IMR-90 (cell line): ENCODE measurements at regions not wholly inside any gene's neighbourhood (a gene's known extent, or its start where the extent isn't known, plus 50 kb on each side); places are given as distances from the start of the nearest gene placed in this dataset.

Experiments used
- ATAC-seq: fragments of 200-7000 bp; cut with Tn5 transposase; 2 replicates; pipeline ENCODE4 v1.9.1; 2020; ENCODE audit warnings: low read depth, mild to moderate bottlenecking, moderate library complexity
- BruUV-seq: library from RNA; stranded (reverse); fragments of 400-500 nt; replicated peaks from 2 replicates; lab custom pipeline; 2021; lab: Mats Ljungman, UMichigan
- CTCF ChIA-PET: fragments of 300-600 bp; formaldehyde crosslinking; extraction: SDS; loops from one replicate; lab custom pipeline; 2021; ENCODE audit warnings: antibody characterized with exemption; lab: Yijun Ruan, JAX
- POLR2A ChIA-PET: fragments of 300-600 bp; sonication (Branson Sonifier 250); formaldehyde crosslinking; loops from one replicate; lab custom pipeline; 2022; ENCODE audit warnings: antibody characterized with exemption; ENCODE audit not compliant: unreplicated experiment; lab: Charles Lee
- DNase-seq: peaks from one replicate; pipeline ENCODE4 v3.0.0; 2013
- H2AFZ ChIP-seq: replicated peaks from 2 replicates; pipeline ENCODE3; 2013; ENCODE audit warnings: low read length, mild to moderate bottlenecking; ENCODE audit not compliant: poor library complexity
- H2AK5ac ChIP-seq: 2 replicates; pipeline ENCODE4 v1.6.1; 2013; ENCODE audit warnings: low read depth, low read length, inconsistent platforms
- H2AK9ac ChIP-seq: replicated peaks from 2 replicates; pipeline ENCODE3; 2013; ENCODE audit warnings: mild to moderate bottlenecking, low read depth, low read length, moderate library complexity; ENCODE audit not compliant: poor library complexity
- H2BK120ac ChIP-seq: 2 replicates; pipeline ENCODE4 v1.6.1; 2013; ENCODE audit warnings: low read depth, low read length, inconsistent platforms
- H2BK15ac ChIP-seq: 3 replicates; pipeline ENCODE4 v1.6.1; 2013; ENCODE audit warnings: low read depth, low read length, inconsistent platforms
- H2BK20ac ChIP-seq: 2 replicates; pipeline ENCODE4 v1.6.1; 2013; ENCODE audit warnings: low read depth, mild to moderate bottlenecking, inconsistent platforms, low read length, moderate library complexity
- H2BK5ac ChIP-seq: 2 replicates; pipeline ENCODE4 v1.6.1; 2013; ENCODE audit warnings: mild to moderate bottlenecking, low read depth, low read length, inconsistent platforms; ENCODE audit not compliant: poor library complexity, severe bottlenecking
- H3K14ac ChIP-seq: replicated peaks from 2 replicates; pipeline ENCODE4 v1.6.1; 2013; ENCODE audit warnings: low read depth, low read length, inconsistent platforms
- H3K18ac ChIP-seq: 2 replicates; pipeline ENCODE4 v1.6.1; 2013; ENCODE audit warnings: low read depth, low read length, control low read depth
- H3K23ac ChIP-seq: 2 replicates; pipeline ENCODE4 v1.6.1; 2013; ENCODE audit warnings: low read depth, low read length, inconsistent platforms
- H3K27ac ChIP-seq: 2 replicates; pipeline ENCODE4 v1.5.1; 2013; ENCODE audit warnings: mild to moderate bottlenecking, control low read depth, low read length; ENCODE audit not compliant: insufficient read depth
- H3K27me3 ChIP-seq: 2 replicates; pipeline ENCODE4 v1.6.1; 2013; ENCODE audit warnings: low read length; ENCODE audit not compliant: control insufficient read depth, insufficient read depth
- H3K36me3 ChIP-seq: 2 replicates; pipeline ENCODE4 v1.6.1; 2013; ENCODE audit warnings: low read length, mixed read lengths; ENCODE audit not compliant: control insufficient read depth, insufficient read depth
- H3K4ac ChIP-seq: 2 replicates; pipeline ENCODE4 v1.6.1; 2013; ENCODE audit warnings: low read depth, low read length, inconsistent platforms
- H3K4me1 ChIP-seq: 2 replicates; pipeline ENCODE4 v1.6.1; 2013; ENCODE audit warnings: low read length, mixed read lengths; ENCODE audit not compliant: control insufficient read depth, insufficient read depth
- H3K4me2 ChIP-seq: 2 replicates; pipeline ENCODE4 v1.6.1; 2013; ENCODE audit warnings: low read depth, mild to moderate bottlenecking, control low read depth, low read length, moderate library complexity
- H3K4me3 ChIP-seq: 2 replicates; pipeline ENCODE4 v1.5.1; 2013; ENCODE audit warnings: low read depth, mild to moderate bottlenecking, control low read depth, low read length, moderate library complexity; ENCODE audit not compliant: insufficient read depth
- H3K56ac ChIP-seq: 2 replicates; pipeline ENCODE4 v1.6.1; 2013; ENCODE audit warnings: low read length, inconsistent platforms; ENCODE audit not compliant: insufficient read depth; ENCODE audit errors: extremely low read depth
- H3K79me1 ChIP-seq, 2 experiments: 2 replicates each; pipeline ENCODE4 v1.6.1; 2013; ENCODE audit warnings: low read length in 2 of 2, inconsistent platforms in 1 of 2, low read depth in 1 of 2
- H3K9ac ChIP-seq: 2 replicates; pipeline ENCODE4 v1.6.1; 2013; ENCODE audit warnings: low read depth, low read length, control low read depth
- H3K9me1 ChIP-seq: 2 replicates; pipeline ENCODE4 v1.6.1; 2013; ENCODE audit warnings: low read length, inconsistent platforms; ENCODE audit not compliant: insufficient read depth
- H3K9me3 ChIP-seq: 2 replicates; pipeline ENCODE4 v1.6.1; 2013; ENCODE audit warnings: low read length; ENCODE audit not compliant: control insufficient read depth, insufficient read depth
- H4K20me1 ChIP-seq: 2 replicates; pipeline ENCODE4 v1.6.1; 2013; ENCODE audit warnings: low read length, inconsistent platforms; ENCODE audit not compliant: insufficient read depth
- H4K5ac ChIP-seq: 2 replicates; pipeline ENCODE4 v1.6.1; 2013; ENCODE audit warnings: mild to moderate bottlenecking, low read depth, low read length, control low read depth
- H4K8ac ChIP-seq, 2 experiments: 2 replicates each; pipeline ENCODE4 v1.6.1; 2013; ENCODE audit warnings: low read depth in 2 of 2, low read length in 2 of 2, control low read depth in 1 of 2, inconsistent platforms in 1 of 2
- H4K91ac ChIP-seq: 2 replicates; pipeline ENCODE4 v1.6.1; 2013; ENCODE audit warnings: low read depth, low read length, inconsistent platforms; ENCODE audit not compliant: insufficient read depth
- CHD1 ChIP-seq: IDR thresholded peaks from 2 replicates; pipeline ENCODE4 v1.6.1; 2012; ENCODE audit warnings: low read depth, low read length, improper control_type of control experiment
- FOS ChIP-seq: fragments of 150-350 bp; IDR thresholded peaks from 2 replicates; pipeline ENCODE4 v1.6.1; 2016; ENCODE audit warnings: low read depth, low read length
- MAFK ChIP-seq: IDR thresholded peaks from 2 replicates; pipeline ENCODE4 v1.6.1; 2012; ENCODE audit warnings: low read depth, low read length, improper control_type of control experiment
- POLR2A ChIP-seq: IDR thresholded peaks from 2 replicates; pipeline ENCODE4 v1.6.1; 2012; ENCODE audit warnings: mild to moderate bottlenecking, low read depth, low read length
- RCOR1 ChIP-seq: IDR thresholded peaks from 2 replicates; pipeline ENCODE4 v1.6.1; 2012; ENCODE audit warnings: mild to moderate bottlenecking, low read length, improper control_type of control experiment; ENCODE audit not compliant: insufficient replicate concordance
- RFX5 ChIP-seq: IDR thresholded peaks from 2 replicates; pipeline ENCODE4 v1.8.0; 2012; ENCODE audit warnings: low read depth, mild to moderate bottlenecking, low read length, moderate library complexity
- SMC3 ChIP-seq: fragments of 150-350 bp; IDR thresholded peaks from 2 replicates; pipeline ENCODE4 v1.6.1; 2016; ENCODE audit warnings: low read depth, mild to moderate bottlenecking, antibody characterized with exemption, low read length, moderate library complexity
- USF2 ChIP-seq: fragments of 150-350 bp; IDR thresholded peaks from 2 replicates; pipeline ENCODE4 v1.6.1; 2017; ENCODE audit warnings: mild to moderate bottlenecking, antibody characterized with exemption, low read length, low read depth
- WGBS, 2 experiments: methylation state at CpG; one replicate each; pipeline versions ENCODE4 v1.1.5 to v1.1.7; 2013; ENCODE audit warnings: missing lambda C conversion rate in 2 of 2; ENCODE audit not compliant: insufficient read length in 1 of 2; ENCODE audit errors: extremely low coverage in 2 of 2; 5-methylcytosine and 5-hydroxymethylcytosine counted together
- dilution Hi-C: fragments of 300-500 bp; cut with HindIII; formaldehyde crosslinking; loops from one replicate; pipeline ENCODE4 v1.14.3; 2018; ENCODE audit warnings: low sequenced_read_pairs; ENCODE audit not compliant: unreplicated experiment
- in situ Hi-C: fragments of 300-500 bp; cut with MboI; formaldehyde crosslinking; loops from 3 replicates; pipeline ENCODE4 v1.14.3; 2019; ENCODE audit warnings: low sequenced_read_pairs, inconsistent platforms, mixed read lengths
- intact Hi-C: fragments of 100-400 bp; cut with micrococcal nuclease; formaldehyde crosslinking; loops from 2 replicates; pipeline ENCODE4 v1.10.0; 2022

DNA sequence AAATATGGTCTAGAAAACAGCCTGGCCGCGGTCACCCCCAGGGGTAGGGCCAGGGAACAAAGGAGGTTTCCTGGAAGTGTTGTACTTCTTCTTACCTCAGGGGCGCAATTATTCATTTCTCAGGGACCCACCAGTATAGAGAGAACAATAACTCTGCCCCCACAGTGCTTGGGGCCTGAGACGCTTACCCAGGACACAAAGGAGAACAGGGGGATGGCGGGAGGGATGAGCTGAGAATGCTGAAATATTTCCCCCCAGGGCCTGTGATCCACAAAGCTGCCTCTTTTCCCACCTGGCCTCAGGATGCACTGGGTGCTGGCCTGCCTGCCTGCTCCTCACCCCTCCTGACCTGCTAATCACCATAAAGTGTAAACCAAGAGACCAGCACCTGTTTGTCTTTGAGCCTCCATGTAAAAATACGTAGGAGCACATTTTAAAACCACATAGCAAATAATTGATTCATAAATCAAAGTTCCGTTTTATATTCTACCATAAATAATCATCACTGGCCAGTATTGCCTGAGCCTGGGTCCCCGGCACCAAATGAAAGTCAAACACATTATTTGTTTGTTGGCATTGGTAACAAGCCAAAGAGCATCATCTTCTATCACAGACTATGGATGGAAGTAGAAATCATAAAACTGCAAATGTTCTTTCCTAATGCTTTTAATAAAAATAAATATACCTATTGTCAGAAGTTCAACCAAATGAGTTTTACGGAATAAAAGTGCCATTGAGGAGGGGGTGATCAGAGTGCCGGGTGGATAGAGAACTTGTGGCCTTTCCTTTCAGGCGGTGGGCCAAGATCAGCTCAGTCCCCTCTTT lies 67.3 kb upstream of the RMDN2 start:
- Histone ChIP-seq H4K20me1 (no peaks in the 10 kb centered on the region), H4K5ac (peak overlapping the region; percentile 97), H3K4me1 (peaks cover 31% of the 10 kb centered on the region), H2AFZ (peak overlapping the region; percentile 93), H2BK20ac (peak overlapping the region; percentile 99), H3K4ac (peak overlapping the region; percentile 98), H3K27me3 (no peaks in the 10 kb centered on the region; the same call in 1 of the 2 replicates), H3K79me1 (no peaks in the 10 kb centered on the region), H2AK5ac (peak overlapping the region; percentile 93), H2BK15ac (peak overlapping the region; percentile 89; the same call in 2 of the 3 replicates), H3K27ac (peak overlapping the region; percentile 71), H2BK5ac (peak overlapping the region; percentile 95), H3K4me2 (peak overlapping the region; percentile 21; the same call in 1 of the 2 replicates), H2BK120ac (peak overlapping the region; percentile 99), H3K56ac (peak overlapping the region; percentile 86; the same call in 1 of the 2 replicates), H3K4me3 (no peak overlapping the region), H3K14ac (peak overlapping the region; percentile 74), H3K9me3 (peaks cover 4% of the 10 kb centered on the region; the same call in 1 of the 2 replicates), H3K18ac (peak overlapping the region; percentile 91), H3K9ac (peak overlapping the region; percentile 51), H4K8ac (peak overlapping the region; percentile 28 to 97), H4K91ac (peak overlapping the region; percentile 98), H3K36me3 (no peaks in the 10 kb centered on the region), H2AK9ac (peak overlapping the region; percentile 83), H3K23ac (peak overlapping the region; percentile 54; the same call in 1 of the 2 replicates), H3K9me1 (peaks cover 26% of the 10 kb centered on the region)
- TF ChIP-seq CHD1 (no peak), MAFK (no peak), POLR2A (no peak), RCOR1 (no peak), FOS (no peak), SMC3 (no peak), USF2 (no peak), RFX5 (no peak)
- intact Hi-C loops (no loop called here), dilution Hi-C loops (no loop called here), in situ Hi-C loops (no loop called here)
- 57% methylated on average over 1 of the region's 11 CpGs; no CpG with 5 or more reads in 1 of the 2 experiments for WGBS, 2 experiments
- BruUV-seq, result no TSS peak
- ATAC-seq (peak; percentile 37), DNase-seq (peak; percentile 57)
- POLR2A ChIA-PET, result interaction anchor here (0.6 kb wide), 1 partner anchor 14 kb away, joined by 3 read pairs; no protein-coding TSS in a partner anchor
- CTCF ChIA-PET, result interaction anchor here (0.6 kb wide), 1 partner anchor 529 kb away, joined by 5 read pairs; no protein-coding TSS in a partner anchor
